ENCODE measurements at regions not wholly inside any gene's neighbourhood (a gene's known extent, or its start where the extent isn't known, plus 50 kb on each side); places are given as distances from the start of the nearest gene placed in this dataset.

GRCh38 chr2:88932686-88933085 lies 241.2 kb downstream of the RPIA start:
- H3K9me3 Mint-ChIP-seq, result peaks cover 39% of the 10 kb centered on the region
- 86 to 88% methylated on average over 3 of the region's 3 CpGs for WGBS, 2 experiments (ENCODE audit: insufficient coverage in 1 of 2, insufficient read length in 1 of 2)

GRCh38 chr2:88933091-88933490 lies 241.6 kb downstream of the RPIA start:
- Mint-ChIP-seq H3K36me3 (ENCODE audit: low read depth) (no peaks in the 10 kb centered on the region), H3K4me1 (no peaks in the 10 kb centered on the region), H3K27ac (no peak overlapping the region), H3K4me3 (no peak overlapping the region), H3K9me3 (peaks cover 40% of the 10 kb centered on the region), H3K27me3 (ENCODE audit: insufficient read depth) (no peaks in the 10 kb centered on the region)
- no peak overlapping the region for H3K9ac ChIP-seq (ENCODE audit: extremely low read depth, low read length, poor library complexity, severe bottlenecking)
- no peaks in the 10 kb centered on the region for H3K9me3 ChIP-seq (ENCODE audit: control insufficient read depth, low read length)
- no peaks in the 10 kb centered on the region for H3K4me1 ChIP-seq (ENCODE audit: control insufficient read depth, insufficient read depth, low read length)
- H3K27ac ChIP-seq (ENCODE audit: low read depth, low read length), result no peak overlapping the region
- 85 to 94% methylated on average over 4 of the region's 4 CpGs for WGBS, 2 experiments (ENCODE audit: insufficient coverage in 1 of 2, insufficient read length in 1 of 2)
- TF ChIP-seq CTCF (conservative IDR thresholded peaks at IDR 0.05), result no peak
- no peaks in the 10 kb centered on the region for H3K36me3 ChIP-seq (ENCODE audit: control insufficient read depth, insufficient read depth, low read length)
- H3K27me3 ChIP-seq (ENCODE audit: control insufficient read depth, insufficient read depth, low read length, poor library complexity, severe bottlenecking), result no peaks in the 10 kb centered on the region
- H3K4me3 ChIP-seq (ENCODE audit: low read length), result no peak overlapping the region
- DNase-seq, result no peak

More at GRCh38 chr2:88932686-88933085, 241.2 kb downstream of the RPIA start:
- H3K36me3 ChIP-seq (ENCODE audit: control insufficient read depth, insufficient read depth, low read length), result no peaks in the 10 kb centered on the region
- H3K27ac Mint-ChIP-seq, result no peak overlapping the region
- no peak for DNase-seq
- TF ChIP-seq CTCF (conservative IDR thresholded peaks at IDR 0.05), result no peak
- no peaks in the 10 kb centered on the region for H3K27me3 Mint-ChIP-seq (ENCODE audit: insufficient read depth)
- H3K4me3 Mint-ChIP-seq, result no peak overlapping the region
- no peaks in the 10 kb centered on the region for H3K9me3 ChIP-seq (ENCODE audit: control insufficient read depth, low read length)
- no peak overlapping the region for H3K27ac ChIP-seq (ENCODE audit: low read depth, low read length)
- no peaks in the 10 kb centered on the region for H3K27me3 ChIP-seq (ENCODE audit: control insufficient read depth, insufficient read depth, low read length, poor library complexity, severe bottlenecking)
- no peaks in the 10 kb centered on the region for H3K36me3 Mint-ChIP-seq (ENCODE audit: low read depth)
- no peak overlapping the region for H3K4me3 ChIP-seq (ENCODE audit: low read length)
- H3K4me1 Mint-ChIP-seq, result no peaks in the 10 kb centered on the region
- no peaks in the 10 kb centered on the region for H3K4me1 ChIP-seq (ENCODE audit: control insufficient read depth, insufficient read depth, low read length)
- H3K9ac ChIP-seq (ENCODE audit: extremely low read depth, low read length, poor library complexity, severe bottlenecking), result no peak overlapping the region

GRCh38 chr2:88933980-88934379 lies 242.5 kb downstream of the RPIA start:
- Mint-ChIP-seq H3K27ac (no peak overlapping the region), H3K4me3 (no peak overlapping the region), H3K27me3 (ENCODE audit: insufficient read depth) (no peaks in the 10 kb centered on the region), H3K9me3 (peaks cover 43% of the 10 kb centered on the region), H3K36me3 (ENCODE audit: low read depth) (no peaks in the 10 kb centered on the region), H3K4me1 (no peaks in the 10 kb centered on the region)
- no peak overlapping the region for H3K27ac ChIP-seq (ENCODE audit: low read depth, low read length)
- H3K9ac ChIP-seq (ENCODE audit: extremely low read depth, low read length, poor library complexity, severe bottlenecking), result no peak overlapping the region
- DNase-seq, result no peak
- H3K9me3 ChIP-seq (ENCODE audit: control insufficient read depth, low read length), result no peaks in the 10 kb centered on the region
- TF ChIP-seq CTCF (conservative IDR thresholded peaks at IDR 0.05), result peak; percentile 50
- no peaks in the 10 kb centered on the region for H3K4me1 ChIP-seq (ENCODE audit: control insufficient read depth, insufficient read depth, low read length)
- no peaks in the 10 kb centered on the region for H3K36me3 ChIP-seq (ENCODE audit: control insufficient read depth, insufficient read depth, low read length)
- H3K4me3 ChIP-seq (ENCODE audit: low read length), result no peak overlapping the region
- H3K27me3 ChIP-seq (ENCODE audit: control insufficient read depth, insufficient read depth, low read length, poor library complexity, severe bottlenecking), result no peaks in the 10 kb centered on the region
- 80% methylated on average over 1 of the region's 1 CpG; no CpG with 5 or more reads in 1 of the 2 experiments for WGBS, 2 experiments (ENCODE audit: insufficient coverage in 1 of 2, insufficient read length in 1 of 2)
